ENCODE measurements at regions not wholly inside any gene's neighbourhood (a gene's known extent, or its start where the extent isn't known, plus 50 kb on each side); places are given as distances from the start of the nearest gene placed in this dataset.

DNA sequence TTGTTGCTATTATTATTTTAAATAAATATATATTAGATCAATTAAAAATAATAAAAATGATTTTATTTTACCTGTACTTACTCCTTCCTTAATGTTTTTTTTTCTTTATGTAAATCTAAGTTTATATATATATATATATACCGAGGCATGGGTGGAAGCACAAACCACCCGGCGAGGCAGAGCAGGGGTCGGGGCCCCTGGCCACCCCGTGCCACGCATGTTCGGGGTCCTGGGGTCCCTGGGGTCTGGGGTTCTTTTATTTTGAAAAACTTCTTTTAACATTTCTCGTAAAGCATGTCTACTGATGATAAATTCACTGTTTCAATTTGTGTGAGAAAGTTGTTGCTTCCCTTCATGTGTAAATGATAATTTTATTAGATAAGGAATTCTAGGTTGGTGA is 976.1 kb downstream of the REEP3 start:
- Histone ChIP-seq H3K9ac (ENCODE audit: low read depth, low read length, poor library complexity) (no peak overlapping the region), H2BK5ac (ENCODE audit: low read length) (no peak overlapping the region), H3K4me3 (ENCODE audit: low read length in 2 of 2) (no peak overlapping the region), H3K18ac (ENCODE audit: low read length) (no peak overlapping the region), H2AK5ac (ENCODE audit: low read depth, low read length) (no peak overlapping the region), H3K27ac (replicated peaks; ENCODE audit: low read length) (no peak overlapping the region), H2BK12ac (ENCODE audit: low read length) (no peak overlapping the region), H3K23ac (ENCODE audit: low read depth, low read length, poor library complexity) (no peak overlapping the region), H3K36me3 (replicated peaks in 1 of 2; ENCODE audit: control insufficient read depth in 2 of 2, insufficient read depth in 2 of 2, low read length in 2 of 2) (no peaks in the 10 kb centered on the region), H3K4ac (ENCODE audit: low read length) (no peak overlapping the region), H3K9me3 (replicated peaks in 1 of 2; ENCODE audit: control insufficient read depth in 2 of 2, insufficient read depth in 1 of 2, low read depth in 1 of 2, low read length in 2 of 2) (no peaks in the 10 kb centered on the region), H2AFZ (ENCODE audit: low read length) (no peak overlapping the region), H4K8ac (ENCODE audit: low read depth, low read length) (no peak overlapping the region), H3K27me3 (ENCODE audit: control insufficient read depth in 3 of 3, insufficient read depth in 3 of 3, low read depth in 1 of 3, low read length in 3 of 3) (no peaks in the 10 kb centered on the region), H2BK15ac (ENCODE audit: low read length) (no peak overlapping the region), H3K14ac (ENCODE audit: low read length) (no peak overlapping the region), H4K91ac (ENCODE audit: low read depth, low read length, poor library complexity) (no peak overlapping the region), H3K4me2 (ENCODE audit: insufficient read depth, low read length, poor library complexity, severe bottlenecking) (no peak overlapping the region), H2BK120ac (ENCODE audit: low read depth, low read length) (no peak overlapping the region), H3K4me1 (ENCODE audit: control insufficient read depth in 2 of 2, insufficient read depth in 1 of 2, low read depth in 1 of 2, low read length in 2 of 2) (no peaks in the 10 kb centered on the region), H3K79me1 (ENCODE audit: low read depth, low read length) (no peaks in the 10 kb centered on the region)
- no CpG with 5 or more reads among the region's 8 CpGs for WGBS, 2 donors (ENCODE audit: extremely low coverage in 2 of 2, insufficient read length in 2 of 2, insufficient replicate concordance in 1 of 2)
- no peak for DNase-seq (ENCODE audit: low spot score)

- H3K4me3 ChIP-seq (ENCODE audit: low read length in 2 of 2): no peak overlapping the region
- H3K4ac ChIP-seq (ENCODE audit: low read length): no peak overlapping the region
- H3K9me3 ChIP-seq (replicated peaks in 1 of 2; ENCODE audit: control insufficient read depth in 2 of 2, insufficient read depth in 1 of 2, low read depth in 1 of 2, low read length in 2 of 2): no peaks in the 10 kb centered on the region
- no peak overlapping the region for H2BK15ac ChIP-seq (ENCODE audit: low read length)
- H3K4me1 ChIP-seq (ENCODE audit: control insufficient read depth in 2 of 2, insufficient read depth in 1 of 2, low read depth in 1 of 2, low read length in 2 of 2): no peaks in the 10 kb centered on the region
- H3K27ac ChIP-seq (replicated peaks; ENCODE audit: low read length): no peak overlapping the region
- no peak overlapping the region for H2AFZ ChIP-seq (ENCODE audit: low read length)
- no peak overlapping the region for H3K18ac ChIP-seq (ENCODE audit: low read length)
- no peak overlapping the region for H2BK5ac ChIP-seq (ENCODE audit: low read length)
- no peak overlapping the region for H4K8ac ChIP-seq (ENCODE audit: low read depth, low read length)
- no peak overlapping the region for H4K91ac ChIP-seq (ENCODE audit: low read depth, low read length, poor library complexity)
- DNase-seq (ENCODE audit: low spot score): no peak
- H3K14ac ChIP-seq (ENCODE audit: low read length): no peak overlapping the region
- H2BK12ac ChIP-seq (ENCODE audit: low read length): no peak overlapping the region
- H3K27me3 ChIP-seq (ENCODE audit: control insufficient read depth in 3 of 3, insufficient read depth in 3 of 3, low read depth in 1 of 3, low read length in 3 of 3): no peaks in the 10 kb centered on the region
- no peak overlapping the region for H3K9ac ChIP-seq (ENCODE audit: low read depth, low read length, poor library complexity)
- no peak overlapping the region for H3K23ac ChIP-seq (ENCODE audit: low read depth, low read length, poor library complexity)
- no peaks in the 10 kb centered on the region for H3K36me3 ChIP-seq (replicated peaks in 1 of 2; ENCODE audit: control insufficient read depth in 2 of 2, insufficient read depth in 2 of 2, low read length in 2 of 2)
- H3K79me1 ChIP-seq (ENCODE audit: low read depth, low read length): no peaks in the 10 kb centered on the region
- no peak overlapping the region for H2AK5ac ChIP-seq (ENCODE audit: low read depth, low read length)
- H2BK120ac ChIP-seq (ENCODE audit: low read depth, low read length): no peak overlapping the region
- no peak overlapping the region for H3K4me2 ChIP-seq (ENCODE audit: insufficient read depth, low read length, poor library complexity, severe bottlenecking)
Measured at GRCh38 chr10:64501807-64502206, 980.6 kb downstream of the REEP3 start.

GRCh38 chr10:64502936-64503335 is 981.7 kb downstream of the REEP3 start:
- Histone ChIP-seq H2BK120ac (ENCODE audit: low read depth, low read length) (no peak overlapping the region), H3K27ac (replicated peaks; ENCODE audit: low read length) (no peak overlapping the region), H3K9ac (ENCODE audit: low read depth, low read length, poor library complexity) (no peak overlapping the region), H4K91ac (ENCODE audit: low read depth, low read length, poor library complexity) (no peak overlapping the region), H2BK15ac (ENCODE audit: low read length) (no peak overlapping the region), H3K4me1 (ENCODE audit: control insufficient read depth in 2 of 2, insufficient read depth in 1 of 2, low read depth in 1 of 2, low read length in 2 of 2) (no peaks in the 10 kb centered on the region), H2AK5ac (ENCODE audit: low read depth, low read length) (no peak overlapping the region), H3K4ac (ENCODE audit: low read length) (no peak overlapping the region), H3K18ac (ENCODE audit: low read length) (no peak overlapping the region), H3K23ac (ENCODE audit: low read depth, low read length, poor library complexity) (no peak overlapping the region), H3K9me3 (replicated peaks in 1 of 2; ENCODE audit: control insufficient read depth in 2 of 2, insufficient read depth in 1 of 2, low read depth in 1 of 2, low read length in 2 of 2) (no peaks in the 10 kb centered on the region), H3K79me1 (ENCODE audit: low read depth, low read length) (no peaks in the 10 kb centered on the region), H2BK12ac (ENCODE audit: low read length) (no peak overlapping the region), H2BK5ac (ENCODE audit: low read length) (no peak overlapping the region), H3K4me3 (ENCODE audit: low read length in 2 of 2) (no peak overlapping the region), H3K4me2 (ENCODE audit: insufficient read depth, low read length, poor library complexity, severe bottlenecking) (no peak overlapping the region), H3K36me3 (replicated peaks in 1 of 2; ENCODE audit: control insufficient read depth in 2 of 2, insufficient read depth in 2 of 2, low read length in 2 of 2) (no peaks in the 10 kb centered on the region), H3K27me3 (ENCODE audit: control insufficient read depth in 3 of 3, insufficient read depth in 3 of 3, low read depth in 1 of 3, low read length in 3 of 3) (no peaks in the 10 kb centered on the region), H4K8ac (ENCODE audit: low read depth, low read length) (no peak overlapping the region), H3K14ac (ENCODE audit: low read length) (no peak overlapping the region), H2AFZ (ENCODE audit: low read length) (no peak overlapping the region)
- no peak for DNase-seq (ENCODE audit: low spot score)
- no CpG with 5 or more reads among the region's 2 CpGs for WGBS, 2 donors (ENCODE audit: extremely low coverage in 2 of 2, insufficient read length in 2 of 2, insufficient replicate concordance in 1 of 2)

GRCh38 chr10:64503429-64503828 is 982.2 kb downstream of the REEP3 start:
- no peaks in the 10 kb centered on the region for H3K79me1 ChIP-seq (ENCODE audit: low read depth, low read length)
- no peak overlapping the region for H2BK12ac ChIP-seq (ENCODE audit: low read length)
- H2BK5ac ChIP-seq (ENCODE audit: low read length): no peak overlapping the region
- H4K8ac ChIP-seq (ENCODE audit: low read depth, low read length): no peak overlapping the region
- no peak overlapping the region for H4K91ac ChIP-seq (ENCODE audit: low read depth, low read length, poor library complexity)
- H3K4me2 ChIP-seq (ENCODE audit: insufficient read depth, low read length, poor library complexity, severe bottlenecking): no peak overlapping the region
- no peak overlapping the region for H3K9ac ChIP-seq (ENCODE audit: low read depth, low read length, poor library complexity)
- no peak overlapping the region for H2AK5ac ChIP-seq (ENCODE audit: low read depth, low read length)
- WGBS, 2 donors (ENCODE audit: extremely low coverage in 2 of 2, insufficient read length in 2 of 2, insufficient replicate concordance in 1 of 2): no CpG with 5 or more reads among the region's 3 CpGs
- no peak overlapping the region for H3K4me3 ChIP-seq (ENCODE audit: low read length in 2 of 2)
- no peak overlapping the region for H3K14ac ChIP-seq (ENCODE audit: low read length)
- H3K27ac ChIP-seq (replicated peaks; ENCODE audit: low read length): no peak overlapping the region
- H3K23ac ChIP-seq (ENCODE audit: low read depth, low read length, poor library complexity): no peak overlapping the region
- H2AFZ ChIP-seq (ENCODE audit: low read length): no peak overlapping the region
- no peak overlapping the region for H3K4ac ChIP-seq (ENCODE audit: low read length)
- no peak overlapping the region for H2BK15ac ChIP-seq (ENCODE audit: low read length)
- no peak overlapping the region for H3K18ac ChIP-seq (ENCODE audit: low read length)
- no peaks in the 10 kb centered on the region for H3K36me3 ChIP-seq (replicated peaks in 1 of 2; ENCODE audit: control insufficient read depth in 2 of 2, insufficient read depth in 2 of 2, low read length in 2 of 2)
- no peaks in the 10 kb centered on the region for H3K27me3 ChIP-seq (ENCODE audit: control insufficient read depth in 3 of 3, insufficient read depth in 3 of 3, low read depth in 1 of 3, low read length in 3 of 3)
- no peak overlapping the region for H2BK120ac ChIP-seq (ENCODE audit: low read depth, low read length)
- no peaks in the 10 kb centered on the region for H3K9me3 ChIP-seq (replicated peaks in 1 of 2; ENCODE audit: control insufficient read depth in 2 of 2, insufficient read depth in 1 of 2, low read depth in 1 of 2, low read length in 2 of 2)
- DNase-seq (ENCODE audit: low spot score): no peak
- no peaks in the 10 kb centered on the region for H3K4me1 ChIP-seq (ENCODE audit: control insufficient read depth in 2 of 2, insufficient read depth in 1 of 2, low read depth in 1 of 2, low read length in 2 of 2)

Measured in neuronal stem cell (in vitro differentiated cells).